ENCODE measurements at regions not wholly inside any gene's neighbourhood (a gene's known extent, or its start where the extent isn't known, plus 50 kb on each side); places are given as distances from the start of the nearest gene placed in this dataset.

GRCh38 chr2:122028371-122029100 is 273.1 kb downstream of the TSN start:
- no peak for TF ChIP-seq CTCF (IDR thresholded peaks at IDR 0.05; ENCODE audit: unreplicated experiment)
- Mint-ChIP-seq H3K36me3 (ENCODE audit: low read depth, unreplicated experiment) (no peaks in the 10 kb centered on the region), H3K4me1 (ENCODE audit: unreplicated experiment) (no peaks in the 10 kb centered on the region), H3K9me3 (ENCODE audit: unreplicated experiment) (peaks cover 3% of the 10 kb centered on the region), H3K27ac (ENCODE audit: unreplicated experiment) (no peak overlapping the region), H3K4me3 (ENCODE audit: unreplicated experiment) (no peak overlapping the region), H3K27me3 (ENCODE audit: unreplicated experiment) (peaks cover 6% of the 10 kb centered on the region)
- no peak for DNase-seq (ENCODE audit: low spot score)

GRCh38 chr2:122029456-122029855 is 274.0 kb downstream of the TSN start:
- Mint-ChIP-seq H3K36me3 (ENCODE audit: low read depth, unreplicated experiment) (no peaks in the 10 kb centered on the region), H3K27ac (ENCODE audit: unreplicated experiment) (no peak overlapping the region)

GRCh38 chr2:122029945-122030344 is 274.5 kb downstream of the TSN start:
- no peak for TF ChIP-seq CTCF (IDR thresholded peaks at IDR 0.05; ENCODE audit: unreplicated experiment)
- Mint-ChIP-seq H3K4me1 (ENCODE audit: unreplicated experiment) (no peaks in the 10 kb centered on the region), H3K36me3 (ENCODE audit: low read depth, unreplicated experiment) (no peaks in the 10 kb centered on the region), H3K27ac (ENCODE audit: unreplicated experiment) (no peak overlapping the region), H3K4me3 (ENCODE audit: unreplicated experiment) (no peak overlapping the region), H3K27me3 (ENCODE audit: unreplicated experiment) (peaks cover 6% of the 10 kb centered on the region), H3K9me3 (ENCODE audit: unreplicated experiment) (peaks cover 3% of the 10 kb centered on the region)
- no peak for DNase-seq (ENCODE audit: low spot score)

More at GRCh38 chr2:122029456-122029855, 274.0 kb downstream of the TSN start:
- peaks cover 6% of the 10 kb centered on the region for H3K27me3 Mint-ChIP-seq (ENCODE audit: unreplicated experiment)
- no peak for TF ChIP-seq CTCF (IDR thresholded peaks at IDR 0.05; ENCODE audit: unreplicated experiment)
- no peak for DNase-seq (ENCODE audit: low spot score)
- H3K9me3 Mint-ChIP-seq (ENCODE audit: unreplicated experiment) = peaks cover 3% of the 10 kb centered on the region
- no peak overlapping the region for H3K4me3 Mint-ChIP-seq (ENCODE audit: unreplicated experiment)
- no peaks in the 10 kb centered on the region for H3K4me1 Mint-ChIP-seq (ENCODE audit: unreplicated experiment)

- Mint-ChIP-seq H3K9me3 (ENCODE audit: unreplicated experiment) (peaks cover 3% of the 10 kb centered on the region), H3K27me3 (ENCODE audit: unreplicated experiment) (peaks cover 6% of the 10 kb centered on the region), H3K4me3 (ENCODE audit: unreplicated experiment) (no peak overlapping the region), H3K4me1 (ENCODE audit: unreplicated experiment) (no peaks in the 10 kb centered on the region), H3K27ac (ENCODE audit: unreplicated experiment) (no peak overlapping the region), H3K36me3 (ENCODE audit: low read depth, unreplicated experiment) (no peaks in the 10 kb centered on the region)
- no peak for DNase-seq (ENCODE audit: low spot score)
- TF ChIP-seq CTCF (IDR thresholded peaks at IDR 0.05; ENCODE audit: unreplicated experiment) = no peak
Measured at GRCh38 chr2:122031544-122032263, 276.3 kb downstream of the TSN start.

- no peak for TF ChIP-seq CTCF (IDR thresholded peaks at IDR 0.05; ENCODE audit: unreplicated experiment)
- Mint-ChIP-seq H3K4me3 (ENCODE audit: unreplicated experiment) (no peak overlapping the region), H3K9me3 (ENCODE audit: unreplicated experiment) (peaks cover 3% of the 10 kb centered on the region), H3K27ac (ENCODE audit: unreplicated experiment) (no peak overlapping the region), H3K36me3 (ENCODE audit: low read depth, unreplicated experiment) (no peaks in the 10 kb centered on the region), H3K4me1 (ENCODE audit: unreplicated experiment) (no peaks in the 10 kb centered on the region), H3K27me3 (ENCODE audit: unreplicated experiment) (peaks cover 4% of the 10 kb centered on the region)
- DNase-seq (ENCODE audit: low spot score) = no peak
Measured at GRCh38 chr2:122032264-122032645, 276.8 kb downstream of the TSN start.

All from endothelial cell (in vitro differentiated cells).